Liver (tissue), 8 donors: ENCODE measurements at regions not wholly inside any gene's neighbourhood (a gene's known extent, or its start where the extent isn't known, plus 50 kb on each side); places are given as distances from the start of the nearest gene placed in this dataset.

Experiments used
- DNase-seq: peaks from one replicate; pipeline ENCODE4 v3.0.0-alpha.2; 2017; ENCODE audit warnings: low spot score
- H3K27ac ChIP-seq, 2 donors: one replicate each; pipeline ENCODE4 v1.7.0; 2013; ENCODE audit warnings: inconsistent platforms in 2 of 2, low read length in 2 of 2, control low read depth in 1 of 2, low read depth in 1 of 2, mild to moderate bottlenecking in 1 of 2
- H3K27me3 ChIP-seq, 4 donors: one replicate each; pipeline versions ENCODE4 v1.6.1 to v1.7.0; 2013; ENCODE audit warnings: low read length in 3 of 4, inconsistent platforms in 1 of 4, mild to moderate bottlenecking in 1 of 4, moderate library complexity in 1 of 4; ENCODE audit not compliant: control insufficient read depth in 4 of 4, insufficient read depth in 4 of 4
- H3K36me3 ChIP-seq, 4 donors: one replicate each; pipeline versions ENCODE4 v1.6.1 to v1.7.0; 2013; ENCODE audit warnings: low read length in 3 of 4, mild to moderate bottlenecking in 3 of 4, low read depth in 1 of 4, moderate library complexity in 1 of 4; ENCODE audit not compliant: control insufficient read depth in 4 of 4, insufficient read depth in 3 of 4
- H3K4me1 ChIP-seq, 4 donors: one replicate each; pipeline versions ENCODE4 v1.6.1 to v1.7.0; 2013; ENCODE audit warnings: low read length in 3 of 4, mild to moderate bottlenecking in 3 of 4, moderate library complexity in 1 of 4; ENCODE audit not compliant: control insufficient read depth in 4 of 4, insufficient read depth in 4 of 4
- H3K4me3 ChIP-seq, 3 donors: one replicate each; pipeline versions ENCODE4 v1.6.1 to v1.7.0; 2013; ENCODE audit warnings: low read length in 3 of 3, control low read depth in 1 of 3, low read depth in 1 of 3, mild to moderate bottlenecking in 1 of 3
- H3K9ac ChIP-seq, 2 donors: one replicate each; pipeline ENCODE4 v1.7.0; 2013; ENCODE audit warnings: low read length in 2 of 2, mild to moderate bottlenecking in 2 of 2, moderate library complexity in 2 of 2, control low read depth in 1 of 2, low read depth in 1 of 2
- H3K9me3 ChIP-seq, 4 donors: one replicate each; pipeline versions ENCODE4 v1.6.1 to v1.7.0; 2013; ENCODE audit warnings: low read length in 3 of 4; ENCODE audit not compliant: control insufficient read depth in 4 of 4
- ATF3 ChIP-seq: IDR thresholded peaks from 2 replicates; pipeline ENCODE4 v1.6.1; 2016; ENCODE audit warnings: antibody characterized with exemption
- CTCF ChIP-seq: fragments of 150-350 bp; IDR thresholded peaks from 2 replicates; pipeline ENCODE4 v1.5.1; 2017; ENCODE audit warnings: improper control_type of control experiment, low read depth, low read length; ENCODE audit not compliant: missing input control
- EGR1 ChIP-seq, 2 donors: IDR thresholded peaks; 2 replicates each; pipeline ENCODE4 v1.6.1; 2016 to 2018; ENCODE audit warnings: antibody characterized with exemption in 2 of 2, low read depth in 2 of 2
- FOXA1 ChIP-seq: IDR thresholded peaks from 2 replicates; pipeline ENCODE4 v1.6.1; 2016; ENCODE audit warnings: antibody characterized with exemption
- FOXA2 ChIP-seq: IDR thresholded peaks from 2 replicates; pipeline ENCODE4 v1.6.1; 2016; ENCODE audit warnings: antibody characterized with exemption
- GABPA ChIP-seq, 2 donors: IDR thresholded peaks in 1 of 2; conservative IDR thresholded peaks in 1 of 2; 2 replicates each; pipeline ENCODE4 v1.6.1; 2016; ENCODE audit warnings: antibody characterized with exemption in 2 of 2, mild to moderate bottlenecking in 1 of 2, moderate library complexity in 1 of 2
- HNF4A ChIP-seq, 2 donors: conservative IDR thresholded peaks; 2 replicates each; pipeline ENCODE4 v1.6.1; 2016; ENCODE audit warnings: antibody characterized with exemption in 2 of 2, mild to moderate bottlenecking in 2 of 2
- HNF4G ChIP-seq: IDR thresholded peaks from 2 replicates; pipeline ENCODE4 v1.6.1; 2016; ENCODE audit warnings: antibody characterized with exemption
- JUND ChIP-seq, 2 donors: IDR thresholded peaks; 2 replicates each; pipeline ENCODE4 v1.6.1; 2016; ENCODE audit warnings: antibody characterized with exemption in 2 of 2
- MAX ChIP-seq: IDR thresholded peaks from 2 replicates; pipeline ENCODE4 v1.6.1; 2016; ENCODE audit warnings: antibody characterized with exemption
- NR2F2 ChIP-seq: IDR thresholded peaks from 2 replicates; pipeline ENCODE4 v1.6.1; 2016; ENCODE audit warnings: antibody characterized with exemption
- RAD21 ChIP-seq, 2 donors: IDR thresholded peaks; 2 replicates each; pipeline ENCODE4 v1.6.1; 2016; ENCODE audit warnings: antibody characterized with exemption in 2 of 2, mild to moderate bottlenecking in 2 of 2
- REST ChIP-seq: IDR thresholded peaks from 2 replicates; pipeline ENCODE4 v1.6.1; 2016; ENCODE audit warnings: antibody characterized with exemption, mild to moderate bottlenecking
- RXRA ChIP-seq, 2 donors: IDR thresholded peaks; 2 replicates each; pipeline ENCODE4 v1.6.1; 2017 to 2018; ENCODE audit warnings: antibody characterized with exemption in 2 of 2, mild to moderate bottlenecking in 1 of 2
- SP1 ChIP-seq: IDR thresholded peaks from 2 replicates; pipeline ENCODE4 v1.6.1; 2018; ENCODE audit warnings: antibody characterized with exemption, mild to moderate bottlenecking
- TAF1 ChIP-seq: conservative IDR thresholded peaks from 2 replicates; pipeline ENCODE4 v1.6.1; 2016; ENCODE audit warnings: antibody characterized with exemption, mild to moderate bottlenecking
- YY1 ChIP-seq: IDR thresholded peaks from 2 replicates; pipeline ENCODE4 v1.6.1; 2016; ENCODE audit warnings: antibody characterized with exemption, mild to moderate bottlenecking
- ZBTB33 ChIP-seq: IDR thresholded peaks from 2 replicates; pipeline ENCODE4 v1.6.1; 2016; ENCODE audit warnings: antibody characterized with exemption
- WGBS: extraction: QIAGEN DNeasy Blood & Tissue Kit; methylation state at CpG from one replicate; pipeline ENCODE4 v1.1.7; 2013; 5-methylcytosine and 5-hydroxymethylcytosine counted together
- donor health status: healthy.
- donor health status: healthy.
- donor health status: healthy.
- donor health status: healthy.
- donor health status: healthy.

- Histone ChIP-seq H3K4me3 (no peak overlapping the region), H3K4me1 (peaks cover 11 to 58% (median 46%) of the 10 kb centered on the region in 4 donors), H3K9me3 (no peaks in the 10 kb centered on the region), H3K27me3 (no peaks in the 10 kb centered on the region), H3K9ac (no peak overlapping the region), H3K27ac (peak overlapping the region in 1 of 2 donors; percentile 15), H3K36me3 (no peaks in the 10 kb centered on the region)
- no peak for TF ChIP-seq EGR1 (IDR thresholded peaks at IDR 0.05; ENCODE audit: low read depth in 2 of 2)
- no peak for TF ChIP-seq REST
- WGBS = 90% methylated on average over 11 of the region's 11 CpGs
- no peak for DNase-seq
Observed at GRCh38 chr22:46050916-46051614, 74.1 kb upstream of the WNT7B start.

GRCh38 chr22:46051646-46052045 lies 74.7 kb upstream of the WNT7B start:
- H3K27me3 ChIP-seq = no peaks in the 10 kb centered on the region
- no peaks in the 10 kb centered on the region for H3K9me3 ChIP-seq
- no peak overlapping the region for H3K9ac ChIP-seq
- no peak for TF ChIP-seq TAF1
- TF ChIP-seq GABPA (IDR thresholded peaks at IDR 0.05 in 1 of 2, conservative IDR thresholded peaks at IDR 0.05 in 1 of 2) = no peak
- TF ChIP-seq RXRA (IDR thresholded peaks at IDR 0.05) = no peak
- TF ChIP-seq HNF4A (conservative IDR thresholded peaks at IDR 0.05) = no peak
- no peak for TF ChIP-seq NR2F2
- TF ChIP-seq FOXA2 = no peak
- TF ChIP-seq RAD21 (IDR thresholded peaks at IDR 0.05) = no peak
- TF ChIP-seq JUND (IDR thresholded peaks at IDR 0.05) = no peak
- TF ChIP-seq EGR1 (IDR thresholded peaks at IDR 0.05; ENCODE audit: low read depth in 2 of 2) = no peak
- TF ChIP-seq FOXA1 = no peak
- no peak for TF ChIP-seq ATF3
- TF ChIP-seq REST = no peak
- no peak for TF ChIP-seq ZBTB33
- no peak for TF ChIP-seq CTCF
- no peak for TF ChIP-seq SP1
- TF ChIP-seq YY1 = no peak
- no peak for TF ChIP-seq HNF4G
- TF ChIP-seq MAX = no peak
- no peak for DNase-seq
- 95% methylated on average over 8 of the region's 8 CpGs for WGBS
- no peaks in the 10 kb centered on the region for H3K36me3 ChIP-seq
- H3K4me3 ChIP-seq = no peak overlapping the region
- H3K4me1 ChIP-seq = peaks cover 8 to 52% (median 43%) of the 10 kb centered on the region in 4 donors
- H3K27ac ChIP-seq = peak overlapping the region in 1 of 2 donors; percentile 15
